ENCODE measurements at regions not wholly inside any gene's neighbourhood (a gene's known extent, or its start where the extent isn't known, plus 50 kb on each side); places are given as distances from the start of the nearest gene placed in this dataset.
"Not testable (repeated sequence)": the region's sequence is repeated elsewhere in the genome, so short reads cannot be mapped to it uniquely, and the experiment has no call there.

DNA sequence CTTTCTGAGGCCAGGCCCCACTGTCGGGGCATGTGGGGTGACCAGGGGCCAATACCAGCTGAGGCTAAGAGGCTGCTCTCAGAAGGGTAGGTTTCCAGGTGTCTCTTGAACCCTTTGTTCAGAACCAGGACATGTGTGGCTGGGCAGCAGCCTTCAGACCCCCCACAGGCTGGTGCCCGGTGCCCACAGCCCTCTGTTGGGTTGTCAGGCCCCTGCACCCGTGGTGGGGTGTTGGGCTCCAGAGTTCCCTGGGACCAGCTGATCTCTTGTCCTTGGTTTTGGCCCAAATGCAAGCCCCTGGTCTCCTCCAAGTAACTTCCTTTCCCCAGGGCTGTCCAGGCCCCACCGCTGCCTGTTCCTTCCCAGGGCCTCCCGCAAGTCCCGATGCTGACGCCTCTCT lies 226.0 kb downstream of the TMEM121 start:
- not testable (repeated sequence) for DNase-seq (ENCODE audit: low read depth)

GRCh38 chr14:105760691-105761344 lies 234.4 kb downstream of the TMEM121 start:
- no peak for DNase-seq (ENCODE audit: low read depth)

- DNase-seq (ENCODE audit: low read depth): not testable (repeated sequence)
Observed at GRCh38 chr14:105761345-105761740, 235.0 kb downstream of the TMEM121 start.

- no peak for DNase-seq (ENCODE audit: low read depth)
Observed at GRCh38 chr14:105761842-105762241, 235.5 kb downstream of the TMEM121 start.

GRCh38 chr14:105762262-105762661 lies 235.9 kb downstream of the TMEM121 start:
- DNase-seq (ENCODE audit: low read depth): not testable (repeated sequence)

GRCh38 chr14:105764254-105764901 lies 238.0 kb downstream of the TMEM121 start:
- not testable (repeated sequence) for DNase-seq (ENCODE audit: low read depth)

DNA sequence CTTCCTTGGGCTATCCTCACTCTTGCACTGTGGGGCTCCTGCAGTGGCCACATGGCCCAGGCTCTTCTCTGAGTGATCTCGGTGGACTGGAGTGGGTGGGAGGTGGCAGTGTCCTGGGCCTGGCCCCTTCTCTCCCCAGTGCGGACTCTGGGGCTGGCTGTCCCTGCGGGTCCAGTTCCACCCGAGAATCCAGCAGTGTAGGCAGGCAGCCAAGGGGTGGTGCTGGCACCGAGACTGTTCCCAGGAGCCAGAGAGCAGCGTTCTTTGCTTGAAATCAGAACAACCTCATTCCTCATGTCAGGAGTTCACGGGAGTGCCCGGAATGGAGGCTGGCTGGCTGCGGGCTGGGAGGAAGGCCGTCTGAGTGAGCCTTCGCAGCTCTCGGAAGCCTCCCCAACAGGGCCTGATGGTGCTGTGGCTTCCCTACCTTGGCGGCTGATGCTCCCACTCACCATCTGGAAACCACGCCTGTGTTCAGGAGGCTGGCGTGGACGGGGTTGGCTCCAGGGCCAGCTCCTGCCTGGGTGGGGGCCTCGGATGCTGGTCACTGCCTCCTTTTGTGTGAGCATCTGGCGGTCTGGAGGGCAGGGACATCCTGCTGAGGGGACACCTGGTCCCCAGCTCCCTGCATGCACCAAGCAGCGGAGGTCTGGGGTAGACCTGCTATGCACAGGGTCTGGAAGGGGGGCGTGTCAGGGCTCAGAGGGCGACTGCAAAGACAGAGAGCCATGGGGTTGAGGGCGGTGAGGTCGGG lies 238.9 kb downstream of the TMEM121 start:
- DNase-seq (ENCODE audit: low read depth): not testable (repeated sequence)

DNA sequence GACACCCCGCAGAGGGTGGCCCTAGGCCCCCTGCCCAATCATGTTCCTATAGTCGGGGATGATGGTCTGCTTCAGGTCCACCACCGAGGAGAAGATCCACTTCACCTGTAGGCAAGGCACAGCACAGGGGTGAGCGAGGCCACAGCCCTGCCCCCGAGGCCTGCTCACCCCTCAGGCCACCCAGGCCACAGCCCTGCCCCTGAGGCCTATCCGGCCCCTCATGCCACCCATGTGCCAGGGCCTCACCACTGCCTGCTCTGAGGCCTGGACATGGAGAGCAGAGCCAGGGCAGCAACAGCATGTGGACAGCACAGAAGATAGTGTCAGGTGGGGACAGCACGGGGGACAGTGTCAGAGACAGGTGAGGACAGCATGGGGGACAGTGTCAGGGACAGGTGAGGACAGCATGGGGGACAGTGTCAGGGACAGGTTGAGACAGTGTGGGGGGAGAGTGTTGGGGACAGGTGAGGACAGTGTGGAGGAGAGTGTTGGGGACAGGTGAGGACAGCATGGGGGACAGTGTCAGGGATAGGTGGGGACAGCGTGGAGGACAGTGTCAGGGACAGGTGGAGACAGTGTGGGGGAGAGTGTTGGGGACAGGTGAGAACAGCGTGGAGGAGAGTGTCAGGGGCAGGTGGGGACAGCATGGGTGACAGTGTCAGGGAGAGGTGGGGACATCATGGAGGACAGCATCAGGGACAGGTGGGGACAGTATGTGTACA lies 239.7 kb downstream of the TMEM121 start:
- no peak for DNase-seq (ENCODE audit: low read depth)

DNA sequence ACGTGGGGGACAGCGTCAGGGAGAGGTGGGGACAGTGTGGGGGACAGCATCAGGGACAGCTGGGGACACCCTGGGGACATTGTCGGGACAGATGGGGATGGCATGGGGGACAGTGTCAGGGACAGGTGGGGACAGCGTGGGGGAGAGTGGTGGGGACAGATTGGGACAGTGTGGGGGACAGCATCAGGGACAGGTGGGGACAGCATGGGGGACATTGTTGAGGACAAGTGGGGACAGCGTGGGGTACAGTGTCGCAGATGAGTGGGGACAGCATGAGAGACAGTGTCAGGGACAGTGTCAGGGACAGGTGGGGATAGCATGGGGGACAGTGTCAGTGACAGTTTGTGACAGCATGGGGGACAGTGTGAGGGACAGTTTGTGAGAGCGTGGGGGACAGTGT lies 240.9 kb downstream of the TMEM121 start:
- DNase-seq (ENCODE audit: low read depth): no peak

DNA sequence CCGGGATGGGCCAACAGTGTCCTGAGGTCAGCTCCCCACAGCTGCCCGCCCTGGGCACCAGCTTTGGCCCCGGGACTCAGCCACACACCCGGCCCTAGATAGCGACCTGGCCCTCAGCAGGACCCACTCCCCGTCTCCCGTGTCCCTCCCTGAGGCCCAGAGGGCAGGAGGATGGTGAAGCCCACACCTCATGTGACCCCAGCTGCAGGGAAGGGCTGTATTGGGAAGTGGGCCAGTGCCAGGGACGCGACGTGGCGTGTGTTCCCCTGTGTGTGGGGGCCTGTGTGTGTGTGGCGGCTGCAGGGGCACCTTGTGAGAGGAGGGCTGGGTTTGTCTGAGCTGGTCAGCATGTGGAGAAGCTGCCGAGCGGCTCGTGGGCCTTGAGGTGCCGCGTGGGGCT lies 241.7 kb downstream of the TMEM121 start:
- not testable (repeated sequence) for DNase-seq (ENCODE audit: low read depth)

- DNase-seq (ENCODE audit: low read depth): not testable (repeated sequence)
Observed at GRCh38 chr14:105769061-105769730, 242.8 kb downstream of the TMEM121 start.

DNA sequence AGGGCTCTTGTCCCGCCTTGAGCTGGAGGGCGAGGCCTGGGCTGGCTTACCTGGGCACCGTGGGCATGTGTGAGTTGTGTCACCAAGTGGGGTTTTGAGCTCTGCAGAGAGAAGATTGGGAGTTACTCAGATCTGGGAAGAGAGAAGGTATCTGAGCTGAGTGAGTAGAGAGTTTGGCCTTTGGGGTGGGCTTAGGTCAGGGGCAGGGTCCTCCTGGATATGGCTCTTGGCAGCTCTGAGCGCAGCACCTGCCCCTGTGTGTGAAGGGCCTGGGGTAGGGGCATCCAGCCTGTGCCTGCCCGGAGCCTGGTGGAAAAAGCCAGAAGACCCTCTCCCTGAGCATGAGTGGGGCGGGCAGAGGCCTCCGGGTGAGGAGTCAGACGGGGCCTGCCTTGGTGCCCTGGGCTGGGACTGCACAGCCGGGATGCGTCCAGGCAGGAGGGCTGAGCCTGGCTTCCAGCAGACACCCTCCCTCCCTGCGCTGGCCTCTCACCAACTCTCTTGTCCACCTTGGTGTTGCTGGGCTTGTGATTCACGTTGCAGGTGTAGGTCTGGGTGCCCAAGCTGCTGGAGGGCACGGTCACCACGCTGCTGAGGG lies 244.3 kb downstream of the TMEM121 start:
- DNase-seq (ENCODE audit: low read depth): not testable (repeated sequence)

DNA sequence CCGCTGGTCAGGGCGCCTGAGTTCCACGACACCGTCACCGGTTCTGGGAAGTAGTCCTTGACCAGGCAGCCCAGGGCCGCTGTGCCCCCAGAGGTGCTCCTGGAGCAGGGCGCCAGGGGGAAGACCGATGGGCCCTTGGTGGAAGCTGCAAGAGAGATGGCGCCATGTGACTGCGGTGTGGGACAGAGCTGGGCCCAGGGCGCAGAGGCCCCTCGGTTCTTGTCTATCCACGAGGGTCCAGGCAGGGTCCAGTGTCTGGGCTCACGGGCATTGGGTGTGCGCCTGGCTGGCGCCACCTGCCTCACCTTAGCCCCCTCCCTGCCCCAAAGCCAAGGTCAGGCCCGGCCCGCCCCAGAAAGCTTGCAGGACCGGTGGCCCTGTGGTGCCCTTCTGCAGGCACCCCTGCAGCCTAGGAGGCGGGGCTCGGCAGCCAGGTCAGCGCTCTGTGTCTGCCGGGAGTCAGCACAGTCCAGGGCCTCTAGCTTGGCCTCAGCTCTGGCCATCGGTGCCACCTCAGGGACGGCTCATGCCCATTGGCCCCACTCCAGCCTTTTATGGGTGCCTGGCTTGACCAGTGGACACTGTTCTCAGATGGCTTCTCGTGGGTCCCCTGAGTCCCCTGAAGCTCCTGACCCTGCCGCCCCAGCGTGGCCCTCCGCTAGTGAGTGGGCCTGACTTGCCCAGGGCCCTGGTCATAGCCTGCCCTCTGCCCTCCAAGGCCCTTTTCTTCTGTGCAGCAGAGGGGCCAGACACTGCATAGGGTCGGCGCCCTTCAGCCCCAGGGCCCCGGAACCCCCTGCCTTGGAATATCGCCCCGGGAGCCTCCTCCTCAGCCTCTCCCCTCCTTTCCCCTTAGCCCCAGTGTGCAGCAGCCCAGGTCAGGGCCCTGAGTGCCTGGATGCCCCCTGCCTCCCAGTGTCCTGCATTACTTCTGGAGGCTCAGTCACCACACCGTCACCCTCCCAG lies 245.2 kb downstream of the TMEM121 start:
- not testable (repeated sequence) for DNase-seq (ENCODE audit: low read depth)

- not testable (repeated sequence) for DNase-seq (ENCODE audit: low read depth)
Observed at GRCh38 chr14:105772710-105773250, 246.4 kb downstream of the TMEM121 start.

DNA sequence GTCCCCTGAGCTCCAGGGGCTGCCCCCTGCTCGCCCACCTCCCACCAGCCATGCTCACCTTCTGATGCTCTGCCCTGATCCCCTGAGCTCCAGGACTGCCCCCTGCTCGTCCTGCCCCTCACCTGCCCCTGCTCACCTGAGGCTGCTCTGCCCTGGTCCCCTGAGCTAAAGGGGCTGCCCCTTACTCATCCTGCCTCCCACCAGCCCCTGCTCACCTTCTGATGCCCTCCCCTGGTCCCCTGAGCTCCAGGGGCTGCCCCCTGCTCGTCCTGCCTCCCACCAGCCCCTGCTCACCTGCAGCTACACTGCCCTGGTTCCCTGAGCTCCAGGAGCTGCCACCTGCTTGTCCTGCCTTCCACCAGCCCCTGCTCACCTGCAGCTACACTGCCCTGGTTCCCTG lies 247.2 kb downstream of the TMEM121 start:
- no peak for DNase-seq (ENCODE audit: low read depth)

DNA sequence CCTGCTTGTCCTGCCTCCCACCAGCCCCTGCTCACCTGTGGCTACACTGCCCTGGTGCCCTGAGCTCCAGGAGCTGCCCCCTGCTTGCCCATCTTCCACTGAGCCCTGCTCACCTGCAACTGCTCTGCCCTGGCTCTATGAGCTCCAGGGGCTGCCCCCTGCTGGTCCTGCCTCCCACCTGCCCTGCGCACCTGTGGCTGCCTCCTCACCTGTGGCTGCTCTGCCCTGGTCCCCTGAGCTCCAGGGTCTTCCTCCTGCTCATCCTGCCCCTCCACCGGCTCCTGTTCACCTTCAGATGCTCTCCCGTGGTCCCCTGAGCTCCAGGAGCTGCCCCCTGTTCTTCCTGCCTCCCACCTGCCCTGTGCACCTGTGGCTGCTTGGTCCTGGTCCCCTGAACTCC lies 247.6 kb downstream of the TMEM121 start:
- DNase-seq (ENCODE audit: low read depth): no peak

DNA sequence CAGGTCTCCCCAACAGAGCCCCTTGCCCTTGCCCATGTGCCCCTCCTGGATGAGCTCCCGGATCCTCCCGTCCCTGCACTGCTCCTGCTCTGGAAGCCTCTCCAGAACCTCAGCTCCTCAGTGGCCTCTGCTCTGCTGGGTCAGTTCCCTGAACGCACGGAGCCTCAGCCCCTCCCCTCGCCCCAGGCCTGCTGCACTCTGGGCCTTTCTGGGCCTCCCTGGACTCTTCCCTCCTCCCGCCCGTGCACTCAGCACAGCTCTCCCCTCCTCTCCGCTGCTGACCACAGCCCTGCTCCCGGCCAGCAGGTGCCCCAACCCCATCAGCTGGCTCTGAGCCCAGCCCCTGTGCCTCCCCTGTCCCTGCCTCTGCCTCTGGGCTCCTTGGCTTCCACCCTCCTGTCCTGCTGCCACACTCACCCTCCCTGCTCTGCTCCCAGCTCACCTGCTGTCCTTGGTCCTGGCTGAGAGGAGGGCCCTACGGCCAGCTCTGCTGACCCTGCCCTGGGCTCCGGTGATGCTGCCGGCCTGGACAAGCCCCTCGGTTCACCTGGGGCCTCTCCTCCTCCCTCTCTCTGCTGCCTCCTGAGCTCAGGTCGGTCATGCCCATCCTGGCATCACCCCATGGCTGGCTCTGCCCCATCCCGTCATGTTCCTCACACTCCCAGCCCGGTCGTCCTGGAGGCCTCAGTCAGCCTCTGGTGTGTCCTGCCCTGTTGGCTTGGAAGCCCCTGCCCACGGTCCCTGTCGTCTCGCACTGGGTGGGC lies 248.4 kb downstream of the TMEM121 start:
- DNase-seq (ENCODE audit: low read depth): not testable (repeated sequence)

- DNase-seq (ENCODE audit: low read depth): not testable (repeated sequence)
Observed at GRCh38 chr14:105775349-105775923, 249.1 kb downstream of the TMEM121 start.

GRCh38 chr14:105776112-105776511 lies 249.7 kb downstream of the TMEM121 start:
- DNase-seq (ENCODE audit: low read depth): not testable (repeated sequence)
